HG03442 (cell line): ENCODE measurements at regions not wholly inside any gene's neighbourhood (a gene's known extent, or its start where the extent isn't known, plus 50 kb on each side); places are given as distances from the start of the nearest gene placed in this dataset.

ENCODE experiments used
- ATAC-seq: cut with Tn5 transposase; IDR thresholded peaks from one replicate; pipeline ENCODE4 v1.9.1; 2021; ENCODE audit warnings: mild to moderate bottlenecking, moderate library complexity; ENCODE audit not compliant: unreplicated experiment

DNA sequence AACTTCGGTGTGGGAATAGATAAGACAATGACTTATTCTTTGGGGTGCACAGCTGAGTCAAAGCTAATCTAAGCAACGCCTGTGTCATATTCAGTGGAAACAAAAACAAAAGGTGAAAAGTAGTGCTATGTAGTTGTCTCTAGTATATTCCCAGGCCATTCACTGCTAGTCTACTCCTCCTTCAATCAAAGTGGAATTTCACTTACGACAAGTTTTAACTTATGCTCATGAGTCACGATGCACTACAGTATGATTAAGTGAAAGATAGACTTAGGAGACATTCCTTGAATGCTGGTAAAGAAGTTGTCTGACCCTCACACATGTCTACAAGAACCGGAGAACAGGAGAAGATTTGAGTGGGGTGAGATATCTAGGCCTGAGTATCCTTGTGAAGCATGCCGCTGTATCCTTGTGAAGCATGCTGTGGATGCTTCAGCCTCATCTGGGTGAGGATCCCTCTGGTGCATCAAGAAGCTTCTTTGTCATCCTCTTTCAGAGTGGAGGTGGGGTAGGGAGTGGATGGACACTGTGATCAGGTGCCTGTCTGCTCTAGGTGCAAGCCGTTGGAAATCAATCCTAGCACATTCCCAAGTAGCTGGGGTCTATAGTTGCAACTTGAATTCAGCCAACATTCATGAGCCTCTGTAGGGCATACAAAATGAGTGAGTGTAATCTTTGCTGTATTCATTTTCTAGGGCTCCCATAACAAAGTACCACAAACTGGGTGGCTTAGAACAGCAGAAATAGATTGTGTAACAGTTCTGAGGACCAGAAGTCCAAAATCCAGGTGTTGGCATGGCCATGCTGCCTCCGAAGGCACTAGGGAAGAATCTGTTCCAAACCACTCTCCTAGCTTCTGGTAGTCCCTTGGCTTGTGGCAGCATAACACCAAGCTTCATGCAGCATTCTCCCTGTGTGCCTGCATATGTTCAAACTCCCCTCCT is 173.5 kb upstream of the FN1 start:
- ATAC-seq: no peak

DNA sequence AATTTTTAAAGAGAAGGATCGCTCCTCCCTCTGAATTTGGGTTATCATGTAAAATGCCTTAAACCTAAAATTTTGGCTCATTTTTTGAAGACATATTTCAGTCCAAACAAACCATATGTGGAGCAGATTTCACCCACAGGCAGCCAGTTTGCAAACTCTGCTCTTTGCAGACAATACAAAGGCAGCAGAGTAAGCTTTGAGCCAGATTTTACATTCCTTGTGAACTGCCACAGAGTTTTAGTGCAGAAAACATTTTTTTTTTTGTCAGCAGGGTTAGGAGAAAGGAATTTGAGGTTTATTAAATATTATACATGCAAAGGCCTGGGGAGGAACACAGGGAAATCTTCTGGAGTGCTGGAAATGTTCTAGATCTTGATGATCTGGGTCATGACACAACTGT is 171.9 kb upstream of the FN1 start:
- ATAC-seq: no peak

DNA sequence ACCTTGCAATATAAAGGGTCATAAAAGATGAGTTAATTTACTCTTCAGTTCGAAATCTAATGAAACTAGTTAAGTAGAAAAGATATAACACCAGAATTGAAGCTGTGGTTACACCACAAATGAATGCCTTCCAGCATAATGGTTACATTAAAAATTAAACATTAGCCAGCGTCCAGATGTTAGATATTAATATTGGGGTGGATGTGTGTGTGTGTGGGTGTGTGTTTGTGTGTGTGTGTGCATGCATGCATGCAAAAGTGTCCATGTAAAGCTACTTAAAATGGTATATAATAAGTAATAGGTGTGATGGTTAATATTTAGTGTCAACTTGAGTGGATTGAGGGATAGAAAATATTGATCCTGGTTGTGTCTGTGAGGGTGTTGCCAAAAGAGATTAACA is 170.4 kb upstream of the FN1 start:
- no peak for ATAC-seq

- no peak for ATAC-seq
Measured at GRCh38 chr2:215605214-215605613, 169.3 kb upstream of the FN1 start.

GRCh38 chr2:215604606-215605005 is 168.7 kb upstream of the FN1 start:
- ATAC-seq: no peak

GRCh38 chr2:215603440-215603839 is 167.6 kb upstream of the FN1 start:
- ATAC-seq: no peak

GRCh38 chr2:215602997-215603396 is 167.1 kb upstream of the FN1 start:
- no peak for ATAC-seq

DNA sequence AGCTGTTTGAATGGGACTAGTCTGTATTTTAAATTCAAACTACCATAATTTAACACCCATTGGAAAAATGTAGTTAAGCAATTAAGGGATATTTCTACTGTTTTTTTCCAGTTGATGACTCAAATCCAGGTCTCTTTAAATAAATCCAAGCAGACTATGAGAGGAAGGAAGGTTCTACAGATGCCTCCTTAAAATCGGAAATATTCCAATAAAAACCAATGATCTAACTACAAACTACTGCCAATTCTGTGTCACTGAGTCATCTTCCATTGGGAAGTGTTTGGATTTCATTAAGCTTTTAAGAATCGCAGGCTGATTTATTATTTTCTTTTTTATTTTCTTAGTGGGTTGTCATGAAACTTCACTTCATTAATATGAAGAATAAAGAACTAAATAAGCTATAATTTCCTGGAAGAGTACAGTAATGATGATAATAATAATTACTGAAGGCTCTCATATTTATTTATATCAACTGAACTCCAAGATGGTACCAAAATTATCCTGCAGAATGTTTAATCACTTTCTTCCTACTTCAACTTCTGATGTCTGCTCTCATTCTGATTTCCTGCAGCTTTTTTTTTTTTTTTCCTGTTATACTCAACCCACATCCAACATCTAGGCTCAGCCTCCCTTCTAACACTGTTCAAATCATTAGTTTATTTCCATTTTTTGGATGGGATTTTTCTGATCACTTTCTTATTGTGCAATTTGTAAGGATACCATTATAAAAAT is 166.3 kb upstream of the FN1 start:
- ATAC-seq: no peak

DNA sequence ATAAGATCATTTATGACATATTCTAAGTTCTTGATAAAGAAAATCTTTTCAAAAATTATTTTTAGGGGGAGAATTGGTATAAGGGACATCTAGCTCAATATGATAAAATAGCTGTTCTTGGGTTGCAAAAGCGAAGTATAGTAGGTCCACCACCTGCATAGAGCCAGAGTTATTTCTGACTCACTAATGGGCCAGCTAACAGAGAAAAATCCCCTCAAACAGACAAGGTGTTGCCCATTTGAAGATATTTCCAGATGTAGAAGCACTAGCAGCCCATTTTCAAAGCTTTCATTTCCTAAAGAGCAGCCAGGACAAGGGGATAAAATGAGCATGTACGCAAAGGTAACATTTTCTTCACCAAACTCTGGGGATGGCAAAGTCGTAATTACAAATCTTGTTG is 165.7 kb upstream of the FN1 start:
- no peak for ATAC-seq

DNA sequence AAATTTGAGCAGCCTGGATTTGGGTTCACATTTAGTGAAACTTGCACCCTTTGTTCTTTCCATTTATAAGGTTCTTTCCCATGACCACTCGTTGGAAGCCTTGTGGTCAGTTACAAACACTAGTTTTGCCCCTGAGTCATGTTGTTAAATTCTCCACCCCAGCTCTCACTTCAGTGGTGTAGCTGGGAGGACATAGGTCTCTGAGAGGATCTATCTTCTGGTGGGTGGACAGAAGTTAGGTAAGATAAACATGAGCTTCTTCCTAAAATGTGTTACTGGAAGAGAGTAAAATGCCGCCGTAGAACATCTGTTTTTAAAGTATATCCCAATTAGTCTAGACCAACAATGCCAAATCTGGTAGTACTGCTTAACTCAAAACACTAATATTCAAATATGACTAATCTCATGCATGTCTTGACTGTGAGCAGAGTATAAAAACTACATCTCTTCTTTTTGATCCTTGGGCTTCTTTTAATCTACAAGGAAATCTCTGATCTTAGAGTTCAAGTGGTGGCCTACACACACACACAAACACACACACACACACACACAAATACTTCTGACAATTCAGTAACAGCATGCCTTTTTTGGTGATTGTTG is 162.6 kb upstream of the FN1 start:
- ATAC-seq: no peak

DNA sequence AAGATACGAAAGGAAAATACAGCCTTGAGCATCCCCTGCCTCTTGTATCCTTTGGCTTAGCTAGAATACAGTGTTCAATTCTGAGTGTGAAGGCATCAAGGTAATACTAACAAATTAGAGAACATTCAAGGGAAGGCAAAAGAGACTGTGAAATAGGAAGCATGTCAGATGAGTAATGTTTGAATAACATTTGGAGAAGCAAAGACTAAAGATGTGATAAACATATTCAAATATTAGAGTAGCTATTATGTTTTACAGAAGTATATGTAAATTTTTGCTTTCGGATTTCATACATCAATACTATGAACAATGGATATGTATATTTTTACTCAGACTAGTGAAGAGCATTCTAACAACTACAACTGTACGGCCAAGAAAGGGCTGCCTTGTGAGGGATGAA is 161.7 kb upstream of the FN1 start:
- ATAC-seq: no peak

DNA sequence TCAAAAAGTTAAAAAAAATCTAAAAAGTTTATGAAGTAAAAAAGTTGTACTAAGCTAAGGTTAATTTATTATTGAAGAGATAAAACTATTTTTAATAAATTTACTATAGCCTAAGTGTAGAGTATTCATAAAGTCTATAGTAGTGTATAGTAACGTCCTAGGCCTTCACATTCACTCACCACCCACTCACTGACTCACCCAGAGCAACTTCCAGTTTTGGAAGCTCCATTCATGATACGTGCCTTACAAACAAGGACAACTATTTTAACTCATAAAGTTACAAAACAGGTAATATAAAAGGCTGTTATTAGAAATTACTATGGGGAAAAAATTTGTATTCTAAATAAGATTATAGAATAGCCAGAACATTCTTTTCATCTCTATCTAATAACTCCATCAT is 158.9 kb upstream of the FN1 start:
- no peak for ATAC-seq

- ATAC-seq: no peak
Measured at GRCh38 chr2:215590010-215590745, 154.3 kb upstream of the FN1 start.

DNA sequence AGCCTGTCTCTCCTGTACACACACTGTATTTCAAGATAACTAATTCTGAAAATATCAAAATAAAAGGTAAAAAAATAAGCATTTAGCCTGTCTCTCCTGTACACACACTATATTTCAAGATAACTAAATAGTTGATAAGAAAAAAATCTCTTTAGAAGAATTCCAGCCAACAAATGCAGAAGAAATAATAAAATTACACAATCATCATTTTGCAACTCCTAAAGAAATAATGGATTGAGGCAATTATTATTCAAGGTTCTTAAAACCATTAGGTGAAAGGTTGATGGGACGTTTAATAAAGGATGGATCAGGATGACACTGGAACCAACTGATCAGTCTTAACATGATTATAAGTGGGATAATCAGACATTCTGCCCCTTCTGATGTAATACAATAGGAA is 148.0 kb upstream of the FN1 start:
- no peak for ATAC-seq

DNA sequence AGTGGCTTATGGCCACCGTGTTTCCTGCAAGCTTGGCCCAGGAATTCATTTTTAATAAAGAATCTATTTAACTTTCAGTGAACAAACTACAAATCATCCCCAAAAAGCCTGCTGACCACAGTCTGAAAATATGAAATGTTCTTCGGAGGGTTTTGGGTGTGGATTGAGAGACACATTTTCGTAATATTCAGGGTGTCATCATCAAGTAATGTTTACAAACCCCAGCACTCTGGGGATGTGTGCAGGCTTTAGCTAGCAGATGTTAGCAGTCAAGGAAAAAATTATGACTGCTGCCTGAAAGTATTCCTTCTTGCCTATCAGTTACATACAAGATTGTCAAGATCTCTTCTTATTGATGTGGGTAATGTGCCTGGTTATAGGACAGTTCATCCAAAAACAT is 143.9 kb upstream of the FN1 start:
- ATAC-seq: no peak

DNA sequence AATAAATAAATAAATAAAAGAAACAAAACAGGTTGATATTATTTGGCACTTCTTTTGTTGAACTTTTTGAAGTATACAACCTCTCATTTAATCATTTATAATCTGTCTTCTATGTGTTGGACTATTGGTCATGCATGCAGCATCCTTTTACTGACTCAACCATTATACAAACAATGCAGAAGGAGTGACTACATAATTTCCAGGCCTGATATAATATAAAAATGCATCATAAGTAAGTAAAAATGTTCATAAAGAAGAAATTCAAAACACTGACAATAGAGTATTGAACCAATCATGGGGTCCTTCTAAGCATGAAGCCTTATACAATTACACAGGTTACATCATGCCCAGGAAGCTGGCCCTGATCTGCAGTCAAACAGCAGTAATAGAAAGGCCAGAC is 141.5 kb upstream of the FN1 start:
- ATAC-seq: no peak

DNA sequence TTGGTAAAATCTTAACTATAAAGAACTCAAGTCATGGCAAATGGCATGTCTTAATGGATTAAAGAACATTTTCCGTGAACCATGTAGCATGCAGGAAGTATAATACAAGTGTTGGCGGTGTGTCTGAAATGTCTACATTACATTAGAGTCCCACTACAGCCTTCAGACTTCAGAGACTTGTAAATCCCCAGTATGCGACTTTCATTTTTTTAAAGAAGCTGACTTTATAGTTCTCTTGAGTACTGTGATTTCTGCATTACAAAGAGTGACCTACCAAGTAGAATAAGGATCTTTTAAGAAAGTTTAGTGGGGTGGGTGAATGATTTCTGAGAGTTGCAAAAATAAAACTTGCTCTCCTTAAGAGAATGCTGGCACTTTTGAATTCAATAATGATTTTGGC is 140.7 kb upstream of the FN1 start:
- no peak for ATAC-seq

GRCh38 chr2:215573496-215573895 is 137.6 kb upstream of the FN1 start:
- ATAC-seq: no peak

DNA sequence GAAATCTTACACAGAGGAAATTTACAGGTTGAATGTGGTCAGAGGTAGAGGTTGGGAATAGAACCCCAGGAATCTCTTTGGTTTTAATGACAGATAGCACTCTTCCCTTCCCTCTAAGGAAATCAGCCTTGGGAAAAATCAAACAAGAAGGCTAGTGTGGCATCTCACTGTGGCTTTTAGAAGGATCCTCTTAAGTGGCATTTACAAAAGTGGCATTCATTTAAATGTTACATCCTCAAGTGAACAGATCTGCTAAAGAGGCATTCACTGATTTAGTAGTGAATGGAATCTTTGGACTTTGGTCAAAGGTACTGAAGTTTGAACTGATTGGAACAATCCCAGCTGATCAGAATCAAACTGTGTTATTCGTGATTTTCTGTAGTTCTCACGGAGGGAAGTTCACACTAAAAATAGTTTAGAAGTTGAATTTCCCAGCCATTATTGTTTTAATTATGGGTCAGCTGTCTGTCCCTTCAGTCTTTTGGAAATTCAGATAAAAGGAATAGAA is 136.5 kb upstream of the FN1 start:
- ATAC-seq: no peak

- no peak for ATAC-seq
Measured at GRCh38 chr2:215571689-215572088, 135.8 kb upstream of the FN1 start.

- peak; percentile 72 for ATAC-seq
Measured at GRCh38 chr2:215567504-215567903, 131.6 kb upstream of the FN1 start.
